HG02885 (cell line): ENCODE measurements at regions not wholly inside any gene's neighbourhood (a gene's known extent, or its start where the extent isn't known, plus 50 kb on each side); places are given as distances from the start of the nearest gene placed in this dataset.

Source experiments
- ATAC-seq: cut with Tn5 transposase; IDR thresholded peaks from one replicate; pipeline ENCODE4 v1.9.1; 2021; ENCODE audit warnings: mild to moderate bottlenecking; ENCODE audit not compliant: unreplicated experiment, poor library complexity

- no peak for ATAC-seq
Observed at GRCh38 chr6:8562125-8562524, 126.8 kb upstream of the SLC35B3 start.

GRCh38 chr6:8558953-8559352 is 123.6 kb upstream of the SLC35B3 start:
- no peak for ATAC-seq

- no peak for ATAC-seq
Observed at GRCh38 chr6:8557014-8557748, 121.8 kb upstream of the SLC35B3 start.

- no peak for ATAC-seq
Observed at GRCh38 chr6:8556370-8557013, 121.1 kb upstream of the SLC35B3 start.

- no peak for ATAC-seq
Observed at GRCh38 chr6:8551993-8552392, 116.6 kb upstream of the SLC35B3 start.

GRCh38 chr6:8551386-8551785 is 116.0 kb upstream of the SLC35B3 start:
- no peak for ATAC-seq

GRCh38 chr6:8549074-8549790 is 113.9 kb upstream of the SLC35B3 start:
- no peak for ATAC-seq

- no peak for ATAC-seq
Observed at GRCh38 chr6:8546496-8546895, 111.2 kb upstream of the SLC35B3 start.

- ATAC-seq, result no peak
Observed at GRCh38 chr6:8545336-8545735, 110.0 kb upstream of the SLC35B3 start.

GRCh38 chr6:8543714-8544113 is 108.4 kb upstream of the SLC35B3 start:
- no peak for ATAC-seq

GRCh38 chr6:8539453-8539852 is 104.1 kb upstream of the SLC35B3 start:
- ATAC-seq, result peak; percentile 64

GRCh38 chr6:8536122-8536521 is 100.8 kb upstream of the SLC35B3 start:
- ATAC-seq, result no peak

- ATAC-seq, result no peak
Observed at GRCh38 chr6:8535519-8535918, 100.2 kb upstream of the SLC35B3 start.

- ATAC-seq, result no peak
Observed at GRCh38 chr6:8530785-8531435, 95.6 kb upstream of the SLC35B3 start.

- ATAC-seq, result no peak
Observed at GRCh38 chr6:8529250-8529649, 93.9 kb upstream of the SLC35B3 start.

GRCh38 chr6:8527818-8528217 is 92.5 kb upstream of the SLC35B3 start:
- no peak for ATAC-seq

GRCh38 chr6:8526624-8527023 is 91.3 kb upstream of the SLC35B3 start:
- ATAC-seq, result no peak

- ATAC-seq, result no peak
Observed at GRCh38 chr6:8525370-8525769, 90.0 kb upstream of the SLC35B3 start.

GRCh38 chr6:8513174-8513573 is 77.8 kb upstream of the SLC35B3 start:
- ATAC-seq, result no peak

- no peak for ATAC-seq
Observed at GRCh38 chr6:8507286-8507685, 71.9 kb upstream of the SLC35B3 start.

GRCh38 chr6:8506126-8506525 is 70.8 kb upstream of the SLC35B3 start:
- no peak for ATAC-seq
